ENCODE measurements at regions not wholly inside any gene's neighbourhood (a gene's known extent, or its start where the extent isn't known, plus 50 kb on each side); places are given as distances from the start of the nearest gene placed in this dataset.

DNA sequence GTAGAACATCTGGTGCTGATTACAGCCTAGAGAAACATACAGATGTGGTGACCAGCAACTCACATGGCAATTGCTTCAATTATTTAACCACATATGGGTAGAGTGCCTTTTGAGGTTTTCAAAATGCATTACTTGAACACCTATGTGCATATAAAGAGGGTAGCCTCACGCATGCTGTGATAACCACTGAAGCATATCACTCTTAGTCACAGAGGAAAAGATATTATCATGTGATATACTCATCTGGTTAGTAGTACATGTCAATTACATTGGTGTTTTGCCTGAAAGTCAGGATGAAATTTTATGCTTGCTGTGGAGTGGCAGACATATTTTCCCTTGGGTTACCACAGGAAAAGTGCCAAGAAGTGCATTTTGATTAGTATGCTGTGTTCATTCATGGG, 459.3 kb upstream of the AGTR1 start:
- peak; percentile 31 for DNase-seq

DNA sequence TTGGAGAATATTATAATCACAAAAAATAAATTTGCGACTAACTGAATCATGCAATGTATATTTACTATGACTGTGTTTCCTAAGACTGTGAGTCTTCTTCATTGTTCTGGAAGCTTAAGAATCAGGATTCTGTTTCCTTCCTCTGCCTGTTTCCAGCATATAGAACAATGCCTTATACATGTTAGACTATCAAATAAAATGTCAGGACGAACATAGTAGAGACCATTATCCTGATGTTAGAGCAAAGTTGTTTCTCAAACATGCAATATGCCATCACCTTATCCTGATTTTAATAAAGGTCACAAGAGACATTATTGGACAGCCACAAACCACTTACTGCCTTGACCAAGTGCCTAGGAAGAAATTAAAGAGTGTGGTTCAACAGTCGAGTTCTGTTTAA, 457.4 kb upstream of the AGTR1 start:
- DNase-seq = no peak

GRCh38 chr3:148243609-148244008, 454.1 kb upstream of the AGTR1 start:
- no peak for DNase-seq

GRCh38 chr3:148246291-148246923, 451.3 kb upstream of the AGTR1 start:
- DNase-seq = no peak

DNA sequence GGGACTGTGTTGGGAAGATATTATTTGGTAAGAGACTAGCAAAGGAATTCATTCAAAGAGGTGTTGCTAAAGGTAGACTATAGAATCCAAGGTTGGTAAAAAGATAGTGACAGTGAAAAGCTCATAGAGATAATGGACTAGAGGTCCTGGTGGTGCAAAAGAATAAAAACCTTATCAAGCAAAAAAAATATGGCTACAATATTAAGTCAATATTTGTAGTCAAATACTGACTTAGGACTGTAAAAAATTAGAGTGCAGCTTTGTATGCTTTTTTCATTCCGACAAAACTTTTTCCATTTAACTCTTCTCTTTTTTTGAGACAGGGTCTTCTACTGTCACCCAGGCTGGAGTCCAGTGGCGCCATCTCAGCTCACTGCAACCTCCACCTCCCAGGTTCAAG, 444.0 kb upstream of the AGTR1 start:
- no peak for DNase-seq

GRCh38 chr3:148254402-148254801, 443.3 kb upstream of the AGTR1 start:
- no peak for DNase-seq

DNA sequence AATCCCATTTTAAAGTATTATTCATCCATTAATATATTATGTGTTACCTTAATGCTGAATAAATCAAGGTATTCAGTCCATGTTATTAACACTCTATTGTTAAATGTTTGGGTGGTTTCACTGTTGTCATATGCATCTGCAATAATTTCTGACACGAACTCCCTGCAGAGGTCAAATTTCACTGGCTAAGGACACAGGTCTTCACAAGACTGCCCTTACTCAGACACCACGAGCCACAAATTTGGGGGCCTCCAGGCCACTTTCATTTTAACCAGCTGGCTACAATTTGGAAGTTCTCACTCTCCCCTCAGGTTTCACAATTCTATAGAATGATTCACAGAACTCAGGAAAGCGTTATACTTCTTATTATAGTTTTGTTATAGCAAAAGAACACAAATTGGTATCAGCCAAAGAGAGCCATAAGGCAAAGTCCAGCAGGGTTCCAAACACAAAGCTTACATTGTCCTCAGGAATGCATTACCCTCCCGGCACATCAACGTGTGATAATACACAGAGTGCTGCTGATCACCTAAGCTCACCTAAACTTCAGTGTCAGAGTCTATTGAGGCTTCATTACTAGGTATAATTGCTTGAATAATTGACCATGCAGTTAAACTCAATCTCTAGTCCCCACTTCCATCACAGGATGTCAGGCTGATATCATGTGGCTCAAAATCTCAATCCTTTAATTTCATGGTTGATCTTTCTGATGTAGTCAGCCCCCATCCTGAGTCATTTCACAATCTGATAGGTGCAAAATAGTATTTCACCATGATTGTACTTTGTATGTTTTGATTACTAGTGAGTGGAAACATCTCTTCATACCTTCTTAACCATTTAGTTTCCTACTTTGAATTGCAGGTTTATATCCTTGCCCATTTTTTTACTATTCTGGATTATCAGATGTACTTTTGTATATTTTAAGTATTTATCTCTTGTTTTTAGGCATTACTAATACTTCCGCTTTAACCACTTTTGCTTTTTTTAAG, 441.4 kb upstream of the AGTR1 start:
- no peak for DNase-seq

- DNase-seq = no peak
Observed at GRCh38 chr3:148262980-148263379, 434.7 kb upstream of the AGTR1 start.

GRCh38 chr3:148265841-148266240, 431.9 kb upstream of the AGTR1 start:
- DNase-seq = no peak

- no peak for DNase-seq
Observed at GRCh38 chr3:148266341-148266740, 431.4 kb upstream of the AGTR1 start.

DNA sequence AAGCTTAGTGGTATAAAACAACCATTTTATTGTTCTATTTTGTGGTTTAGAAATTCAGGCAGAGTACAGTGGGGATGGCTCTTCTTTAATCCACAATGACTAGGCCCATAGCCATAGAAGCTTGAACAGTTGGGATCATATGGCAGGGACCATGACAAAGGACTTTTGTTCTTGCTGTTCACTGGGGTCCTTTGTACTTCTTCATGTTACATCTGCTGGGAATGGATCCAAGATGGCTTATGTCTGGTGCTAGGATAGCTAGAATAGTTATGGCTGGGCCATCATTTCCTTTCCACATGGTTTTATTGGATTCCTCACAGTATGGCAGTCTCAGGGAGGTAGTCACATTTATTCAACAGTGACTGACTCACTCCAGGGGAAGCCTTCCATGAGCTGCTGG, 427.9 kb upstream of the AGTR1 start:
- peak; percentile 42 for DNase-seq

DNA sequence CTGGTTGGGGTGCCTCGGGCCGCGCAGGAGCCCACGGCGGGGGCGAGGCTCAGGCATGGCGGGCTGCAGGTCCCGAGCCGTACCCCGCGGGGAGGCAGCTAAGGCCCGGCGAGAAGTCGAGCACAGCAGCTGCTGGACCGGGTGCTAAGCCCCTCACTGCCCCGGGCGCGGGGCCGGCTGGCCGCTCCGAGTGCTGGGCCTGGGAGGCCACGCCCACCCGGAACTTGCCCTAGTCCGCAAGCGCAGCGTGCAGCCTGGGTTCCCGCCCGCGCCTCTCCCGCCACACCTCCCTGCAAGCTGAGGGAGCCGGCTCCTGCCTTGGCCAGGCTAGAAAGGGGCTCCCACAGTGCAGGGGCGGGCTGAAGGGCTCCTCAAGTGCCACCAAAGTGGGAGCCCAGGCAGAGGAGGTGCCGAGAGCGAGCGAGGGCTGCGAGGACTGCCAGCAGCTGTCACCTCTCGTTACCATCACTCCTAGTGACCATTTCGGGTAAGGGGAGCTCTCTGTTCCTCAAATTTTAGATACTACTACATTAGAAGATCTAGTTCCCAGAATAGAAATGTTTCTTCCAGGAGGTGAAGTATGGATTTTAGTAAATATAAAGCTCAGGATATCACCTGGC, 417.0 kb upstream of the AGTR1 start:
- no peak for DNase-seq

GRCh38 chr3:148289159-148289558, 408.5 kb upstream of the AGTR1 start:
- no peak for DNase-seq

DNA sequence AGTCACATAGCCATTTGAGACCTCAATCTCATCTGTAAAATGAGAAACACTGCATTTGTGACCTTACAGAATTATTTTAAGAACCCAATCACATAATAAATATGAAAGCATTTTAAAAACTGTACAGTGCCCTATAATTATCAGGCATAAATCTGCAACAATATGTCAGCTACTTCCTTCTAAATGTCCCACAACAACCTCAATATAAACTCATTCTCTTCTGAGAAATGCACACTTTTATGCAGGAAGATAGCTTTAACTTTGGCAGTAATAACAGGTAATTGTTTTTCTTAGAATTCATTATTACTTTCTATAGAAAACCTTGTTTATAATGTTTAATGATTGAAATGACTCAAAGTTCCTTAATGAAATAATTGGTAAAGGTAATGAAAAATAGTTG, 400.7 kb upstream of the AGTR1 start:
- no peak for DNase-seq

DNA sequence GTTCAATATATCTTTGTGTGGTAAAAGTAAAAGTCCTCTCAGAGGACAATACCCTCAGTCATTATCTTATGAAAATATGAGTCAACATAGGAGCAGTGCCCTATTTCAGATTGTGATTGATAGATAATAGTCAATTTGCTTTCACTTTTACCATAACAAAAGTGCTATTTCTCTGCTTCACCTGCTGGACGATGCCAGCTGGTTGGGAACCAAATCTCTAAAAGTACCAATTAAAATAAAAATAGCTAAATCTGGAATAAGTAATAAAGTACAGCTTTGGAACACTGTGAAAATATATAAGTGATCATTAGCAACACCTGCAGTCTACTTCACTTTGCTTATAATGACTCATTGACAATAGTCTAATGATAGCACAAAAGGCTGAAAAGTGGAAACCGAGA, 390.3 kb upstream of the AGTR1 start:
- no peak for DNase-seq

GRCh38 chr3:148309390-148310035, 388.2 kb upstream of the AGTR1 start:
- peak; percentile 66 for DNase-seq

GRCh38 chr3:148315756-148316155, 381.9 kb upstream of the AGTR1 start:
- DNase-seq = peak; percentile 6

GRCh38 chr3:148318240-148318639, 379.5 kb upstream of the AGTR1 start:
- DNase-seq = no peak

DNA sequence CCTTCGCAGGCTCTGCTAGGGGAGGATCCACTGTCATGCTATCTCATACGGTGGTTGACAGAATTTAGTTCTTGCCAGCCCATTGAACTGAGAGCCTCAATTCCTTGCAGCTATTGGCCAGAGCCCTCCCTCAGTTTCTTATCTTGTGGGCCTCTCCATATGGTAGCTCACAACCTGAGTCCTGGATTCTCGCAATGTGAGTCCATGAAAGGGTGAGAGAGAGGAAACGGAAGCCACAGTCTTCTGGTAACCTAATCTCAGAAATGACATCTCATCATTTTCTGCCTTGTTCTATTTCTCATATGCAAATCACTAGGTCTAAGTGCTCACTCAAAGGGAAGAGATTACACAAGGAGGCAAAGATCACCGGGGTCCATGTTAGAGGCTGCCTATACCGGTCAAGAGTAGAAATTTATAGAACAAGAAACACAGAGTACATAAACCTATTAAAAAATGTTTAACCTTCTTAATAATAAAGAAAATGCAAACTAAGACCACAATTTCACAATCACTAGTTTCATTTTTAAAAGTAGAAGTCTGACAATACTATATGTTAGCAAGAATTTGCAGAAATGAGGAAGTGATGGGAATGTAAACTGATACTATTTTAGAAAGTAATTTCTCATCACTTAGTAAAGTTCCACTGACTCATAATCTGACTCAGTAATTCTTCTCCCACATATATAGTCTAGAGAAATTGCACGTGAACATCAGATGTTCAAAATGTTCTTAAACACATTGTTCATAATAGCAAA, 378.4 kb upstream of the AGTR1 start:
- peak; percentile 70 for DNase-seq

GRCh38 chr3:148319960-148320359, 377.7 kb upstream of the AGTR1 start:
- DNase-seq = no peak

DNA sequence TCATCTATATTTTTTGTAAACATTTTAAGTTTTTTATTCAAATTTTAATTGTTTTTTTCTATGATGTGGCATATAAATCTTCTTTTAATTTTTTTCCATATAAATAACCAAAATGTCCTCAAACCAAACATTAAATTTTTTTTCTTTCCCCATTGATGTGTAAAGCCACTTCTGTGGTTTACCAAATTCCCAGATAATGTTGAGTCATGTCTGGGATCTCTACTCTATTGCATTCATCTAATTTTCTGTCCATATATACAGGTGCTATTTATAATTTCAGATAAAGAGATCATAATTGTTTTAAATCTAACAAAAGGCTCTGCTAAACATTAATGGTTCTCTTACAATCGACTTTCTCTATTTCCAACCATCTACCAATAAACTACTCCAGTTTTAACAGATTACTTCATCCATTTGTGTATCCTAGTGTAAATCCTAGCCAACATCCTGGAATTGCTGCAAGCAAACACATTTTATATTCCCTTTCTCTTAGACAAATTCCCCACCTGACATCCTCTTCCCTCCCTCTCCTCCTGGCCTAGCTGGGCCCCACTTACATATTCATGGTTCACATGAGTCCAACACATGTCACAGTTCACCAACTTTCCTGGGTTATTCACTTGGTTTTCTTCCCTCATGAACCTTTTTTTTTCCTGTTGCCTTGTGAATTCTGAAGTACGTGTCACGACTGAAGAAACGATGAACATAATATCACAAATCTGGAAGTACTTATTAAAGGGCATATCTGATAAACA, 368.0 kb upstream of the AGTR1 start:
- peak; percentile 28 for DNase-seq

DNA sequence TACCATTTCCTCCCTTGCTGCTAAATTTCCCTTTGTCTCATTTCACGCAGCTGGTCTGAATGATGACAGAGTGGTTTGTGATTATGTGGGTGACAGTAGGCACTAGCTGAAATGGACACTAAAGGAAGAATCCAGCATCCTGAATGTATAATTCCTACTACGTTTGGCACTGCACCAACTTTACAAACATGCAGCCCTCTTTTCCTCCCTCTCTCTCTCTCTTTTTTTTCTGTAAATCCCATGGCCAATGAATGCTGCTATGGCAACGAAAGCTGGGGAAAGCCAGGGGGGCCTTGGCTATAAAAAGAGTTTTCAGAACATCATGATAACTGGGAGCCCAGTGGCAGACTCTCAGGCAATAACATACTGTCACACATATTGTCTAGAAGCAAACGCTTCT, 367.2 kb upstream of the AGTR1 start:
- DNase-seq = no peak

Measured in EL (cell line).